ENCODE measurements at regions not wholly inside any gene's neighbourhood (a gene's known extent, or its start where the extent isn't known, plus 50 kb on each side); places are given as distances from the start of the nearest gene placed in this dataset.

GRCh38 chr18:71837547-71837946, 706.6 kb downstream of the CBLN2 start:
- TF ChIP-seq, protein P1, sequence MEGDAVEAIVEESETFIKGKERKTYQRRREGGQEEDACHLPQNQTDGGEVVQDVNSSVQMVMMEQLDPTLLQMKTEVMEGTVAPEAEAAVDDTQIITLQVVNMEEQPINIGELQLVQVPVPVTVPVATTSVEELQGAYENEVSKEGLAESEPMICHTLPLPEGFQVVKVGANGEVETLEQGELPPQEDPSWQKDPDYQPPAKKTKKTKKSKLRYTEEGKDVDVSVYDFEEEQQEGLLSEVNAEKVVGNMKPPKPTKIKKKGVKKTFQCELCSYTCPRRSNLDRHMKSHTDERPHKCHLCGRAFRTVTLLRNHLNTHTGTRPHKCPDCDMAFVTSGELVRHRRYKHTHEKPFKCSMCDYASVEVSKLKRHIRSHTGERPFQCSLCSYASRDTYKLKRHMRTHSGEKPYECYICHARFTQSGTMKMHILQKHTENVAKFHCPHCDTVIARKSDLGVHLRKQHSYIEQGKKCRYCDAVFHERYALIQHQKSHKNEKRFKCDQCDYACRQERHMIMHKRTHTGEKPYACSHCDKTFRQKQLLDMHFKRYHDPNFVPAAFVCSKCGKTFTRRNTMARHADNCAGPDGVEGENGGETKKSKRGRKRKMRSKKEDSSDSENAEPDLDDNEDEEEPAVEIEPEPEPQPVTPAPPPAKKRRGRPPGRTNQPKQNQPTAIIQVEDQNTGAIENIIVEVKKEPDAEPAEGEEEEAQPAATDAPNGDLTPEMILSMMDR (optimal IDR thresholded peaks at IDR 0.05 in 1 of 3, IDR thresholded peaks at IDR 0.05 in 1 of 3, conservative IDR thresholded peaks at IDR 0.05 in 1 of 3; ENCODE audit: extremely low read depth in 1 of 3, insufficient read depth in 2 of 3, low read length in 3 of 3): no peak
- TF ChIP-seq EZH2 (IDR thresholded peaks at IDR 0.05; ENCODE audit: low read length): no peak
